Activated naive CD4-positive, alpha-beta T cell (primary cell): ENCODE measurements at regions not wholly inside any gene's neighbourhood (a gene's known extent, or its start where the extent isn't known, plus 50 kb on each side); places are given as distances from the start of the nearest gene placed in this dataset.
"Not testable (repeated sequence)": the region's sequence is repeated elsewhere in the genome, so short reads cannot be mapped to it uniquely, and the experiment has no call there.

Source experiments
- DNase-seq, 4 experiments: peaks; one replicate each; lab custom pipeline; 2025; lab: John Stamatoyannopoulos, UW

- DNase-seq, result no peak
These were observed 248.8 kb downstream of the SHOX2 start for GRCh38 chr3:157857440-157857839.

- DNase-seq, result no peak
These were observed 249.9 kb downstream of the SHOX2 start for GRCh38 chr3:157856078-157856939.

GRCh38 chr3:157845839-157846238 lies 260.4 kb downstream of the SHOX2 start:
- DNase-seq, result not testable (repeated sequence)

- DNase-seq, result no peak
These were observed 261.2 kb downstream of the SHOX2 start for GRCh38 chr3:157844800-157845565.

- DNase-seq, result no peak
These were observed 262.0 kb downstream of the SHOX2 start for GRCh38 chr3:157844216-157844615.

- no peak for DNase-seq
These were observed 265.2 kb downstream of the SHOX2 start for GRCh38 chr3:157841029-157841428.

- no peak for DNase-seq
These were observed 265.7 kb downstream of the SHOX2 start for GRCh38 chr3:157840564-157840963.

GRCh38 chr3:157838457-157838856 lies 267.8 kb downstream of the SHOX2 start:
- no peak for DNase-seq

- DNase-seq, result no peak
These were observed 268.9 kb downstream of the SHOX2 start for GRCh38 chr3:157837336-157837735.

GRCh38 chr3:157836022-157836421 lies 270.2 kb downstream of the SHOX2 start:
- DNase-seq, result no peak

- DNase-seq, result no peak
These were observed 273.6 kb downstream of the SHOX2 start for GRCh38 chr3:157832588-157832987.

GRCh38 chr3:157830556-157831236 lies 275.5 kb downstream of the SHOX2 start:
- DNase-seq, result no peak

- DNase-seq, result no peak
These were observed 276.4 kb downstream of the SHOX2 start for GRCh38 chr3:157829786-157830185.

- no peak for DNase-seq
These were observed 281.9 kb downstream of the SHOX2 start for GRCh38 chr3:157824281-157824680.

GRCh38 chr3:157823050-157823449 lies 283.2 kb downstream of the SHOX2 start:
- DNase-seq, result no peak

GRCh38 chr3:157820157-157820517 lies 286.1 kb downstream of the SHOX2 start:
- no peak for DNase-seq

GRCh38 chr3:157819270-157820156 lies 286.7 kb downstream of the SHOX2 start:
- no peak for DNase-seq

GRCh38 chr3:157816896-157817295 lies 289.3 kb downstream of the SHOX2 start:
- DNase-seq, result no peak

- no peak for DNase-seq
These were observed 289.9 kb downstream of the SHOX2 start for GRCh38 chr3:157816296-157816695.

- no peak for DNase-seq
These were observed 290.5 kb downstream of the SHOX2 start for GRCh38 chr3:157815739-157816138.

GRCh38 chr3:157810924-157811718 lies 295.1 kb downstream of the SHOX2 start:
- no peak for DNase-seq
